Endodermal cell (in vitro differentiated cells): ENCODE measurements at regions not wholly inside any gene's neighbourhood (a gene's known extent, or its start where the extent isn't known, plus 50 kb on each side); places are given as distances from the start of the nearest gene placed in this dataset.

Experiments
- DNase-seq: peaks from one replicate; pipeline ENCODE4 v3.0.0-alpha.2; 2017
- H3K27ac ChIP-seq: 2 replicates; pipeline ENCODE4 v1.5.1; 2013; ENCODE audit warnings: mild to moderate bottlenecking, low read depth, low read length, moderate library complexity
- H3K27me3 ChIP-seq: 2 replicates; pipeline ENCODE4 v1.6.1; 2013; ENCODE audit warnings: mild to moderate bottlenecking, low read length, moderate library complexity; ENCODE audit not compliant: insufficient read depth, control insufficient read depth, poor library complexity, severe bottlenecking
- H3K36me3 ChIP-seq: 2 replicates; pipeline ENCODE4 v1.7.0; 2013; ENCODE audit warnings: mild to moderate bottlenecking, low read length, moderate library complexity; ENCODE audit not compliant: control insufficient read depth, insufficient read depth
- H3K4me1 ChIP-seq: one replicate; pipeline ENCODE4 v1.7.0; 2013; ENCODE audit warnings: low read length; ENCODE audit not compliant: control insufficient read depth, insufficient read depth
- H3K4me3 ChIP-seq: 2 replicates; pipeline ENCODE4 v1.5.1; 2013; ENCODE audit warnings: mild to moderate bottlenecking, low read length, moderate library complexity
- H3K9ac ChIP-seq: 2 replicates; pipeline ENCODE4 v1.6.1; 2013; ENCODE audit warnings: mild to moderate bottlenecking, low read length, moderate library complexity; ENCODE audit not compliant: poor library complexity, severe bottlenecking; ENCODE audit errors: extremely low read depth
- H3K9me3 ChIP-seq: 2 replicates; pipeline ENCODE4 v1.6.1; 2013; ENCODE audit warnings: mild to moderate bottlenecking, low read length, moderate library complexity; ENCODE audit not compliant: control insufficient read depth
- H3K27ac Mint-ChIP-seq: 2 replicates; pipeline ENCODE4 v1.8.0; 2020; ENCODE audit warnings: mixed read lengths
- H3K27me3 Mint-ChIP-seq: 2 replicates; pipeline ENCODE4 v1.8.0; 2021; ENCODE audit warnings: mild to moderate bottlenecking, mixed read lengths; ENCODE audit not compliant: insufficient read depth
- H3K36me3 Mint-ChIP-seq: 2 replicates; pipeline ENCODE4 v1.8.0; 2020; ENCODE audit warnings: low read depth, mixed read lengths
- H3K4me1 Mint-ChIP-seq: 2 replicates; pipeline ENCODE4 v1.8.0; 2020; ENCODE audit warnings: mixed read lengths
- H3K4me3 Mint-ChIP-seq: 2 replicates; pipeline ENCODE4 v1.8.0; 2020; ENCODE audit warnings: mild to moderate bottlenecking, moderate library complexity, mixed read lengths
- H3K9me3 Mint-ChIP-seq: 2 replicates; pipeline ENCODE4 v1.8.0; 2020; ENCODE audit warnings: mild to moderate bottlenecking, mixed read lengths
- CTCF ChIP-seq: fragments of 200-600 bp; sonication (generic); conservative IDR thresholded peaks from 2 replicates; pipeline ENCODE4 v1.5.0; 2021; ENCODE audit warnings: antibody characterized with exemption, mild to moderate bottlenecking
- WGBS, 2 experiments: methylation state at CpG; one replicate each; pipeline versions ENCODE4 v1.1.5 to v1.1.7; 2013; ENCODE audit warnings: missing lambda C conversion rate in 2 of 2, mixed read lengths in 1 of 2; ENCODE audit not compliant: insufficient coverage in 1 of 2, insufficient read length in 1 of 2; 5-methylcytosine and 5-hydroxymethylcytosine counted together

- TF ChIP-seq CTCF, result no peak
- H3K27ac Mint-ChIP-seq, result no peak overlapping the region
- Histone ChIP-seq H3K27me3 (no peaks in the 10 kb centered on the region), H3K9ac (no peak overlapping the region), H3K9me3 (peaks cover 49% of the 10 kb centered on the region), H3K27ac (no peak overlapping the region), H3K4me3 (peak overlapping the region; percentile 25), H3K4me1 (peaks cover 7% of the 10 kb centered on the region), H3K36me3 (no peaks in the 10 kb centered on the region)
- H3K4me3 Mint-ChIP-seq, result no peak overlapping the region
- H3K9me3 Mint-ChIP-seq, result peaks cover 34% of the 10 kb centered on the region
- DNase-seq, result no peak
- no peaks in the 10 kb centered on the region for H3K27me3 Mint-ChIP-seq
- H3K36me3 Mint-ChIP-seq, result peaks cover 6% of the 10 kb centered on the region
- 96 to 100% methylated on average over 2 to 3 of the region's 3 CpGs for WGBS, 2 experiments
- peaks cover 18% of the 10 kb centered on the region for H3K4me1 Mint-ChIP-seq
These were observed 78.7 kb downstream of the FSCB start for GRCh38 chr14:44428231-44428945.

- H3K9me3 Mint-ChIP-seq, result peaks cover 49% of the 10 kb centered on the region
- H3K36me3 Mint-ChIP-seq, result peaks cover 12% of the 10 kb centered on the region
- WGBS, 2 experiments, result 80 to 94% methylated on average over 2 to 4 of the region's 4 CpGs
- H3K4me1 ChIP-seq, result no peaks in the 10 kb centered on the region
- no peak overlapping the region for H3K27ac Mint-ChIP-seq
- TF ChIP-seq CTCF, result no peak
- no peak overlapping the region for H3K9ac ChIP-seq
- H3K4me3 Mint-ChIP-seq, result no peak overlapping the region
- H3K36me3 ChIP-seq, result no peaks in the 10 kb centered on the region
- H3K27me3 ChIP-seq, result no peaks in the 10 kb centered on the region
- no peak overlapping the region for H3K27ac ChIP-seq
- no peaks in the 10 kb centered on the region for H3K4me1 Mint-ChIP-seq
- no peak overlapping the region for H3K4me3 ChIP-seq
- H3K9me3 ChIP-seq, result peaks cover 47% of the 10 kb centered on the region
- no peak for DNase-seq
- H3K27me3 Mint-ChIP-seq, result no peaks in the 10 kb centered on the region
These were observed 84.4 kb downstream of the FSCB start for GRCh38 chr14:44422699-44423098.

- Mint-ChIP-seq H3K36me3 (peaks cover 23% of the 10 kb centered on the region), H3K27ac (no peak overlapping the region), H3K4me1 (no peaks in the 10 kb centered on the region), H3K9me3 (peaks cover 66% of the 10 kb centered on the region), H3K4me3 (no peak overlapping the region), H3K27me3 (no peaks in the 10 kb centered on the region)
- WGBS, 2 experiments, result no CpG with 5 or more reads among the region's 1 CpG
- no peak for DNase-seq
- no peak for TF ChIP-seq CTCF
- H3K4me3 ChIP-seq, result peak overlapping the region; percentile 65
- no peak overlapping the region for H3K9ac ChIP-seq
- H3K27ac ChIP-seq, result no peak overlapping the region
- no peaks in the 10 kb centered on the region for H3K4me1 ChIP-seq
- H3K27me3 ChIP-seq, result no peaks in the 10 kb centered on the region
- H3K36me3 ChIP-seq, result no peaks in the 10 kb centered on the region
- H3K9me3 ChIP-seq, result peaks cover 64% of the 10 kb centered on the region
These were observed 86.9 kb downstream of the FSCB start for GRCh38 chr14:44420226-44420625.
